C4-2B (cell line): ENCODE measurements at regions not wholly inside any gene's neighbourhood (a gene's known extent, or its start where the extent isn't known, plus 50 kb on each side); places are given as distances from the start of the nearest gene placed in this dataset.

Experiments used
- H3K27ac ChIP-seq: fragments of 450-650 bp; 2 replicates; pipeline ENCODE4 v1.5.1; 2017
- ZFX ChIP-seq: fragments of 450-650 bp; IDR thresholded peaks from 2 replicates; pipeline ENCODE4 v1.6.1; 2017
- TF ChIP-seq, protein P1 (sequence below): fragments of 450-650 bp; conservative IDR thresholded peaks from 2 replicates; pipeline ENCODE4 v1.5.1; 2017; ENCODE audit warnings: mild to moderate bottlenecking

DNA sequence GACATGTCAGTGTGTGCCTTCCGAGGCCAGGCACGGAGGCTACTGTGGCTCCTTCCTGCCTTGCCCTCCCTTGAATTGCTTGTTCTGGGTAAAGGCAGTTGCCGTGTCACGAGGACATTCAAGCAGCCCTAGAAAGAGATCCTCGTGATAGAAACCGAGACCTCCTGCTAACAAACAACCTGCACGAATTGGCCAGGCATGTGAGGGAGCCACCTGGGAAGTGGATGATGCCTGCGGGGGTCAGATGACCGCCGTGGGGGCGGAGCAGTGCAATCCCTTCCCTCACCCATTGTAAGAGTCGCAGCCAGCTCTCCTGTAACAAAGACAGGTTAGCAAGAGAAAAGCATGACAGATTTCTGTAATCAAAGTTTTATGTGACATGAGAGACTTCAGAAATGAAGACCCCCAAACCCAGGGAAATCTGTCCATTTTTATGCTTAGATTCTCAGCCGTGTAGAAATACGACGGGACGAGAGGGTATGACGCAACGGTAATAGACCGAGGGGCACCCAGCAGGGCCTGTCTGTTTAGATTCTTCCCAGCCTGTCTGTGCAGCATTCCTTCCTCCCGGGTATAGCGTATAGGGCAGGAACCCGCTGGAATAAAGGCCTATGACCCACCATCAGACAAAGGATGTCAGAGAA lies 241.7 kb downstream of the GATA3 start:
- H3K27ac ChIP-seq: no peak overlapping the region
- TF ChIP-seq, protein P1, sequence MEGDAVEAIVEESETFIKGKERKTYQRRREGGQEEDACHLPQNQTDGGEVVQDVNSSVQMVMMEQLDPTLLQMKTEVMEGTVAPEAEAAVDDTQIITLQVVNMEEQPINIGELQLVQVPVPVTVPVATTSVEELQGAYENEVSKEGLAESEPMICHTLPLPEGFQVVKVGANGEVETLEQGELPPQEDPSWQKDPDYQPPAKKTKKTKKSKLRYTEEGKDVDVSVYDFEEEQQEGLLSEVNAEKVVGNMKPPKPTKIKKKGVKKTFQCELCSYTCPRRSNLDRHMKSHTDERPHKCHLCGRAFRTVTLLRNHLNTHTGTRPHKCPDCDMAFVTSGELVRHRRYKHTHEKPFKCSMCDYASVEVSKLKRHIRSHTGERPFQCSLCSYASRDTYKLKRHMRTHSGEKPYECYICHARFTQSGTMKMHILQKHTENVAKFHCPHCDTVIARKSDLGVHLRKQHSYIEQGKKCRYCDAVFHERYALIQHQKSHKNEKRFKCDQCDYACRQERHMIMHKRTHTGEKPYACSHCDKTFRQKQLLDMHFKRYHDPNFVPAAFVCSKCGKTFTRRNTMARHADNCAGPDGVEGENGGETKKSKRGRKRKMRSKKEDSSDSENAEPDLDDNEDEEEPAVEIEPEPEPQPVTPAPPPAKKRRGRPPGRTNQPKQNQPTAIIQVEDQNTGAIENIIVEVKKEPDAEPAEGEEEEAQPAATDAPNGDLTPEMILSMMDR: no peak
- no peak for TF ChIP-seq ZFX

DNA sequence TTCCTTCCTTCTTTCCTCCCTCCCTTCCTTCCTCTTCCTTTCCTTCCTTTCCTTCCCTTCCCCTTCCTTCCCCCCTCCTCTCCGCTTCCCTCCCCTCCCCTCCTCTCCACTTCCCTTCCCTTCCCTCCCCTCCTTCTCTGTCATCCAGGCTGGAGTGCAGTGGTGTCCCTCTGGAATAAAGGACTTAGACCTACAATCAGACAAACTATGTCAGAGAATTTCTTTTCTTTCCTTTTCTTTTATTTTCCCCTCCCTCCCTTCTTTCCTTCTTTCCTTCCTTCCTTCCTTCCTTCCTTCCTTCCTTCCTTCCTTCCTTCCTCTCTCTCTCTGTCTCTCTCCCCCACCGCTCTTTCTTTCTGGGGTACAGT lies 242.2 kb downstream of the GATA3 start:
- TF ChIP-seq, protein P1: no peak
- no peak for TF ChIP-seq ZFX
- no peak overlapping the region for H3K27ac ChIP-seq

DNA sequence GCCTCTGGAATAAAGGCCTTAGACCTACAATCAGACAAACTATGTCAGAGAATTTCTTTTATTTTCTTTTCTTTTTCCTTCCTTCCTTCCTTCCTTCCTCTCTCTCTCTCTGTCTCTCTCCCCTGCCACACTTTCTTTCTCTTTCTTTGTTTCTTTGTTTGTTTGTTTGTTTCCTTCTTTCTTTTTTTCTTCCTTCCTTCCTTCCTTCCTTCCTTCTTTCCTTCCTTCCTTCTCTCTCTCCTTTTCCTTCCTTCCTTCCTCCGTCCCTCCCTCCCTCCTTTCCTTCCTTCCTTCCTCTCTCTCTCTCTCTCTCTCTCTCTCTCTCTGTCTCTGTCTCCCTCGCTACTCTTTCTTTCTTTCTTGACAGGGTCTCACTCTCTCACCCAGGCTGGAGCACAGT lies 242.6 kb downstream of the GATA3 start:
- TF ChIP-seq, protein P1: no peak
- TF ChIP-seq ZFX: no peak
- H3K27ac ChIP-seq: no peak overlapping the region

DNA sequence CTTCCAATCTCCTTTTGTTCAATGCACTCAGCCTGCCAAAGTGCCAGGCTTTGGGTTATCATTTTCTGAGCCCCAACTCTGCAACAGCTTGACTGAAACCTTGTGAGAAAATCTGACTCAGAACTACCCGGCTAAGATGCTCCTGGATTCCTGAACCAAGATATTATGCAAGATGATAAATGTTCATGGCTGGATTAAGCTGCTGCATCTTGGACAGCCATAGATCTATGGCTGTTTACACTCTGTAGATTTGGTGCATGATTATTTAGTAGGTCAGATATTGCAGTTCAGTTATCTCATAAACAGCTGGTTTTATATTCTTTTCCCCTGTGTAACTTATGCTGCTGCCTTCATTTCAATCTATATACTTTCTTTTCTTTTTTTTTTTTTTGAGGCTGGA lies 243.5 kb downstream of the GATA3 start:
- no peak overlapping the region for H3K27ac ChIP-seq
- TF ChIP-seq, protein P1: no peak
- TF ChIP-seq ZFX: no peak

DNA sequence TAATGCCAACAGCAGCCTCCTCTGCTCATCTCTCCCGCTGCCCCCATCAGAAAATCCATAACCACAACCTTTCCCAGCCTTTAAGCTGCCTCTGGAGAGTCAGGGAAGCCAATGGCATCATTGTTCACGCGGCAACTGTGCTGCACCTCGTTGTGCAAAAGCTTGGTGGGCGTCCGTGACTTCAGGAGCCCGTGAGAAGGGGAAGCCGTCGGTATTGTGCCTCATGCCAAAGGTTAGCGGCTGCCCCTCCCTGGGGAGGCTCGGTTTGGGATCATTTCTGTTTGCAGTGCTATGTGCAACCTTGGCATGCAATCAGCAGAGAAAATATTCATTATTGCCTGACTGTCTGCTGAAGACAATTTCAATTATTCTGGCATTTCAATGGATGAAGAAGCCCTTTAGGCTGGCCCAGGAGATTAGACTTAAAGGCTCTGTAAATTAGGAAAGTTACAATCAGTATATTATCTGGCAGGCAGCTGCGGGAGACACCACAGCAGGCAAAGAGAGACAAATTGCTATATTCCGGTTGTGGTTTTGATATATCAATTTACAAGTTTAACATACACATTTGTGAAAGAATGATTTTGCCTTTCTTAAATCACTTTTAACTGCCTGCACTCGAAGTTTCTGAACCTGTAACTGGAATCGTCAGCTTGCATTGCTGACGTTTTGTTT lies 244.5 kb downstream of the GATA3 start:
- TF ChIP-seq, protein P1: no peak
- TF ChIP-seq ZFX: no peak
- H3K27ac ChIP-seq: no peak overlapping the region

DNA sequence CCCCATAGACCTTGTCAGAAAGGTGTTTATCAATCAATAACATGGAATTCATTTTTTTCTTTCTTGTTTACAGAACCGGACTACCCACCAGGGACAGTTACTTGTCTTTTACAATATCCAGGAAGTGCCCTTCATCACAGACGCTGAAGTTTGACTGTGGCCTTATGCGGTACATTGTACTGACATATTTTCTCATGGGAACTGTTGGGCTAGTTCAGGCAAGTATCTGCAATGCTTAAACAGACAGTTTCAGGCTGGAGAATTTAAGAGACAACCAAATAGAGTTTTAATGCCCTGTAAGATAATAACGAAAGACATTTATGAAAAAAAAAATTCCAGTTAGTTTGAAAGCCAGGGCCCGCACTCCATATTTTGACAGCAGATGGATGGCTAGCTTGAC lies 246.4 kb downstream of the GATA3 start:
- no peak for TF ChIP-seq ZFX
- TF ChIP-seq, protein P1: no peak

DNA sequence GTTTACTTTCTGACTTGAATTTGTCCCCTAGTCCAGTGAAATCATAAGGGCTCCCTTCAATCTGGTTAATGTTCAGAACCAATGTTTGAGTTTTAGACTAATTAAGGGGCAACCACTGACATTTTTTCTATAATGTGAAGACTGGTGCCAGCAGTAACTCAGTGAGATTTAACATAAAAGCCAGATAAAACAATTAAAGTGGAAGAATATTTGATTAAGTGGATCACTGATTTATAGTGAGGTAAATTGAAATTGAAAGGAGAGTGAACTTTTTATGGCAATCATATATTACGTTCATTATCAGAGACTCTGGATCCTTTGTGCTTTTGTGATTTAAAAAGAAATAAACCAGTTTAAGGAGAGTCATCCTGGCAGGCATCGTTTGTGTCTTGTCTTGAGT lies 246.8 kb downstream of the GATA3 start:
- no peak for TF ChIP-seq ZFX
- TF ChIP-seq, protein P1: no peak

More for the DNA sequence above, 246.4 kb downstream of the GATA3 start:
- H3K27ac ChIP-seq: no peak overlapping the region

More for the DNA sequence above, 246.8 kb downstream of the GATA3 start:
- no peak overlapping the region for H3K27ac ChIP-seq
